ENCODE measurements at regions not wholly inside any gene's neighbourhood (a gene's known extent, or its start where the extent isn't known, plus 50 kb on each side); places are given as distances from the start of the nearest gene placed in this dataset.

- BruUV-seq (replicated peaks): no TSS peak
- Histone ChIP-seq H3K9me3 (ENCODE audit: control insufficient read depth, insufficient read depth, low read depth, low read length) (no peaks in the 10 kb centered on the region), H3K27ac (ENCODE audit: low read length) (no peak overlapping the region), H3K4me1 (ENCODE audit: control insufficient read depth, insufficient read depth, low read length) (no peaks in the 10 kb centered on the region), H3K27me3 (ENCODE audit: control insufficient read depth, insufficient read depth, low read length) (no peaks in the 10 kb centered on the region), H3K36me3 (ENCODE audit: control insufficient read depth, insufficient read depth, low read length) (no peaks in the 10 kb centered on the region), H3K4me3 (ENCODE audit: low read depth in 2 of 2, low read length in 2 of 2) (no peak overlapping the region)
- ATAC-seq (no peak), DNase-seq (ENCODE audit: low read depth, low spot score) (no peak)
- POLR2A ChIA-PET: no interaction called here
- intact Hi-C loops (cut with micrococcal nuclease; ENCODE audit: unreplicated experiment): no loop called here
- TF ChIP-seq CTCF (IDR thresholded peaks at IDR 0.05) (no peak), REST (IDR thresholded peaks at IDR 0.05; ENCODE audit: insufficient read depth in 1 of 2, low read depth in 2 of 2, low read length in 1 of 2) (no peak), TCF7L2 (IDR thresholded peaks at IDR 0.05; ENCODE audit: low read depth, low read length) (no peak), POLR2AphosphoS5 (IDR thresholded peaks at IDR 0.05; ENCODE audit: low read depth, low read length) (no peak), SIN3A (IDR thresholded peaks at IDR 0.05; ENCODE audit: borderline replicate concordance, insufficient read depth, low read depth, low read length) (no peak)
- in situ Hi-C loops (cut with HindIII; ENCODE audit: low pct_unique_long_range_greater_than_20kb, low sequenced_read_pairs): no loop called here
- CTCF ChIA-PET: no interaction called here
Observed at GRCh38 chr9:80235752-80236151, 664.0 kb downstream of the TLE4 start.

GRCh38 chr9:80233906-80234305, 662.1 kb downstream of the TLE4 start:
- no TSS peak for BruUV-seq (replicated peaks)
- Histone ChIP-seq H3K27ac (ENCODE audit: low read length) (no peak overlapping the region), H3K9me3 (ENCODE audit: control insufficient read depth, insufficient read depth, low read depth, low read length) (no peaks in the 10 kb centered on the region), H3K27me3 (ENCODE audit: control insufficient read depth, insufficient read depth, low read length) (no peaks in the 10 kb centered on the region), H3K36me3 (ENCODE audit: control insufficient read depth, insufficient read depth, low read length) (no peaks in the 10 kb centered on the region), H3K4me3 (ENCODE audit: low read depth in 2 of 2, low read length in 2 of 2) (no peak overlapping the region), H3K4me1 (ENCODE audit: control insufficient read depth, insufficient read depth, low read length) (no peaks in the 10 kb centered on the region)
- in situ Hi-C loops (cut with HindIII; ENCODE audit: low pct_unique_long_range_greater_than_20kb, low sequenced_read_pairs) (no loop called here), intact Hi-C loops (cut with micrococcal nuclease; ENCODE audit: unreplicated experiment) (no loop called here)
- no peak for TF ChIP-seq CTCF (IDR thresholded peaks at IDR 0.05)
- TF ChIP-seq SIN3A (IDR thresholded peaks at IDR 0.05; ENCODE audit: borderline replicate concordance, insufficient read depth, low read depth, low read length): no peak
- no peak for TF ChIP-seq REST (IDR thresholded peaks at IDR 0.05; ENCODE audit: insufficient read depth in 1 of 2, low read depth in 2 of 2, low read length in 1 of 2)
- TF ChIP-seq POLR2AphosphoS5 (IDR thresholded peaks at IDR 0.05; ENCODE audit: low read depth, low read length): no peak
- no peak for TF ChIP-seq TCF7L2 (IDR thresholded peaks at IDR 0.05; ENCODE audit: low read depth, low read length)
- ATAC-seq: no peak
- no peak for DNase-seq (ENCODE audit: low read depth, low spot score)
- CTCF ChIA-PET: no interaction called here
- POLR2A ChIA-PET: no interaction called here

All from Panc1 (cell line).